ENCODE measurements at regions not wholly inside any gene's neighbourhood (a gene's known extent, or its start where the extent isn't known, plus 50 kb on each side); places are given as distances from the start of the nearest gene placed in this dataset.

- DNase-seq (ENCODE audit: low read depth): no peak
- no peak for TF ChIP-seq CTCF (conservative IDR thresholded peaks at IDR 0.05; ENCODE audit: low read depth, low read length)
- H3K4me3 ChIP-seq (ENCODE audit: low read depth, low read length): no peak overlapping the region
These were observed 111.6 kb upstream of the NCOR2 start for GRCh38 chr12:124679047-124679446.

- TF ChIP-seq CTCF (conservative IDR thresholded peaks at IDR 0.05; ENCODE audit: low read depth, low read length): no peak
- no peak for DNase-seq (ENCODE audit: low read depth)
- no peak overlapping the region for H3K4me3 ChIP-seq (ENCODE audit: low read depth, low read length)
These were observed 111.0 kb upstream of the NCOR2 start for GRCh38 chr12:124678421-124678893.

- no peak for DNase-seq (ENCODE audit: low read depth)
- no peak for TF ChIP-seq CTCF (conservative IDR thresholded peaks at IDR 0.05; ENCODE audit: low read depth, low read length)
- no peak overlapping the region for H3K4me3 ChIP-seq (ENCODE audit: low read depth, low read length)
These were observed 110.3 kb upstream of the NCOR2 start for GRCh38 chr12:124677552-124678356.

- DNase-seq (ENCODE audit: low read depth): no peak
- TF ChIP-seq CTCF (conservative IDR thresholded peaks at IDR 0.05; ENCODE audit: low read depth, low read length): no peak
- H3K4me3 ChIP-seq (ENCODE audit: low read depth, low read length): no peak overlapping the region
These were observed 109.5 kb upstream of the NCOR2 start for GRCh38 chr12:124676714-124677462.

GRCh38 chr12:124675881-124676713 lies 108.7 kb upstream of the NCOR2 start:
- H3K4me3 ChIP-seq (ENCODE audit: low read depth, low read length): peak overlapping the region; percentile 34
- DNase-seq (ENCODE audit: low read depth): no peak
- TF ChIP-seq CTCF (conservative IDR thresholded peaks at IDR 0.05; ENCODE audit: low read depth, low read length): no peak

GRCh38 chr12:124674937-124675336 lies 107.5 kb upstream of the NCOR2 start:
- no peak for TF ChIP-seq CTCF (conservative IDR thresholded peaks at IDR 0.05; ENCODE audit: low read depth, low read length)
- no peak for DNase-seq (ENCODE audit: low read depth)
- H3K4me3 ChIP-seq (ENCODE audit: low read depth, low read length): no peak overlapping the region
